Kidney (tissue), 13 donors: ENCODE measurements at regions not wholly inside any gene's neighbourhood (a gene's known extent, or its start where the extent isn't known, plus 50 kb on each side); places are given as distances from the start of the nearest gene placed in this dataset.

Experiments
- DNase-seq, 5 donors: peaks; one replicate each; pipeline ENCODE4 v3.0.0-alpha.2; 2013 to 2020
- FAIRE-seq: peaks from 2 replicates; lab custom pipeline; 2012; peaks lifted over from hg19 to GRCh38; lab: Jason Lieb, UNC
- H3K27ac ChIP-seq, 2 donors: one replicate each; pipeline ENCODE4 v1.7.0; 2013; ENCODE audit warnings: low read depth in 2 of 2, low read length in 2 of 2, inconsistent platforms in 1 of 2
- H3K27me3 ChIP-seq: one replicate; pipeline ENCODE4 v1.7.1; 2013; ENCODE audit warnings: low read length, inconsistent platforms; ENCODE audit not compliant: control insufficient read depth, insufficient read depth
- H3K36me3 ChIP-seq, 3 donors: one replicate each; pipeline versions ENCODE4 v1.7.0 to v1.7.1; 2013; ENCODE audit warnings: low read length in 3 of 3, control low read depth in 1 of 3, inconsistent platforms in 1 of 3; ENCODE audit not compliant: insufficient read depth in 3 of 3, control insufficient read depth in 2 of 3
- H3K4me1 ChIP-seq, 3 donors: one replicate each; pipeline versions ENCODE4 v1.7.0 to v1.7.1; 2013; ENCODE audit warnings: low read length in 3 of 3, inconsistent platforms in 1 of 3, low read depth in 1 of 3; ENCODE audit not compliant: control insufficient read depth in 2 of 3, insufficient read depth in 2 of 3
- H3K4me3 ChIP-seq, 3 donors: one replicate each; pipeline versions ENCODE4 v1.7.0 to v1.8.1; 2013; ENCODE audit warnings: low read length in 3 of 3, control low read depth in 1 of 3, inconsistent platforms in 1 of 3
- H3K9ac ChIP-seq, 3 donors: one replicate each; pipeline versions ENCODE4 v1.7.0 to v1.7.1; 2013; ENCODE audit warnings: low read length in 3 of 3, control low read depth in 1 of 3, inconsistent platforms in 1 of 3
- H3K9me3 ChIP-seq, 3 donors: one replicate each; pipeline versions ENCODE4 v1.7.0 to v1.7.1; 2013; ENCODE audit warnings: low read length in 3 of 3, control low read depth in 1 of 3, inconsistent platforms in 1 of 3; ENCODE audit not compliant: control insufficient read depth in 2 of 3, insufficient read depth in 1 of 3
- CTCF ChIP-seq: IDR thresholded peaks from 3 replicates; pipeline ENCODE4 v1.5.1; 2012; ENCODE audit warnings: mild to moderate bottlenecking, moderate library complexity, borderline replicate concordance; ENCODE audit not compliant: insufficient read depth; ENCODE audit errors: extremely low read depth
- intact Hi-C: fragments of 100-400 bp; cut with DNase I; formaldehyde crosslinking; loops from one replicate; pipeline ENCODE4 v1.11.1; 2022
- donor health status: control.
- donor health status: control.
- donor health status: control.
- donor health status: control.
- donor health status: control.
- donor health status: DM: yes; HTN: yes; CAD: no.
- donor health status: Normal renal cell carcinoma (clear cell type).

- Histone ChIP-seq H3K36me3 (no peaks in the 10 kb centered on the region), H3K9ac (no peak overlapping the region), H3K4me3 (no peak overlapping the region), H3K9me3 (no peaks in the 10 kb centered on the region), H3K4me1 (peaks cover 3 to 12% (median 3%) of the 10 kb centered on the region in 3 donors), H3K27me3 (no peaks in the 10 kb centered on the region), H3K27ac (no peak overlapping the region)
- DNase-seq (no peak), FAIRE-seq (no peak)
- intact Hi-C loops = no loop called here
- no peak for TF ChIP-seq CTCF
Observed at GRCh38 chr17:37802061-37802595, 57.3 kb upstream of the HNF1B start.

GRCh38 chr17:37801171-37801570, 56.3 kb upstream of the HNF1B start:
- no peak for FAIRE-seq

GRCh38 chr17:37797206-37797605, 52.3 kb upstream of the HNF1B start:
- no peak for DNase-seq
- TF ChIP-seq CTCF = no peak
- no peak overlapping the region for H3K4me3 ChIP-seq
- H3K36me3 ChIP-seq = no peaks in the 10 kb centered on the region
- peaks cover 0 to 7% (median 6%) of the 10 kb centered on the region in 3 donors for H3K4me1 ChIP-seq
- no peaks in the 10 kb centered on the region for H3K9me3 ChIP-seq
- H3K27me3 ChIP-seq = no peaks in the 10 kb centered on the region
- intact Hi-C loops = no loop called here
- no peak overlapping the region for H3K9ac ChIP-seq
- H3K27ac ChIP-seq = no peak overlapping the region
- no peak for FAIRE-seq

More at GRCh38 chr17:37801171-37801570, 56.3 kb upstream of the HNF1B start:
- peaks cover 3 to 12% (median 3%) of the 10 kb centered on the region in 3 donors for H3K4me1 ChIP-seq
- DNase-seq = peak in 4 of 5 donors; percentile 72 to 85 (median 79)
- no peak for TF ChIP-seq CTCF
- no peak overlapping the region for H3K27ac ChIP-seq
- no peaks in the 10 kb centered on the region for H3K9me3 ChIP-seq
- no peak overlapping the region for H3K4me3 ChIP-seq
- intact Hi-C loops = no loop called here
- H3K36me3 ChIP-seq = no peaks in the 10 kb centered on the region
- no peaks in the 10 kb centered on the region for H3K27me3 ChIP-seq
- H3K9ac ChIP-seq = no peak overlapping the region

- TF ChIP-seq CTCF = no peak
- Histone ChIP-seq H3K9ac (no peak overlapping the region), H3K4me1 (peaks cover 0 to 16% (median 8%) of the 10 kb centered on the region in 3 donors), H3K4me3 (no peak overlapping the region), H3K36me3 (no peaks in the 10 kb centered on the region), H3K27me3 (no peaks in the 10 kb centered on the region), H3K9me3 (no peaks in the 10 kb centered on the region), H3K27ac (no peak overlapping the region)
- intact Hi-C loops = no loop called here
- no peak for FAIRE-seq
- DNase-seq = peak in 3 of 5 donors; percentile 46 to 50 (median 48)
Observed at GRCh38 chr17:37796076-37796475, 51.2 kb upstream of the HNF1B start.
